GM19238 (cell line): ENCODE measurements at regions not wholly inside any gene's neighbourhood (a gene's known extent, or its start where the extent isn't known, plus 50 kb on each side); places are given as distances from the start of the nearest gene placed in this dataset.

ENCODE experiments used
- DNase-seq: peaks from one replicate; pipeline ENCODE4 v3.0.0; 2011; ENCODE audit warnings: low spot score; ENCODE audit not compliant: insufficient read length

GRCh38 chr10:83968052-83968451, 171.3 kb upstream of the GHITM start:
- DNase-seq, result no peak

DNA sequence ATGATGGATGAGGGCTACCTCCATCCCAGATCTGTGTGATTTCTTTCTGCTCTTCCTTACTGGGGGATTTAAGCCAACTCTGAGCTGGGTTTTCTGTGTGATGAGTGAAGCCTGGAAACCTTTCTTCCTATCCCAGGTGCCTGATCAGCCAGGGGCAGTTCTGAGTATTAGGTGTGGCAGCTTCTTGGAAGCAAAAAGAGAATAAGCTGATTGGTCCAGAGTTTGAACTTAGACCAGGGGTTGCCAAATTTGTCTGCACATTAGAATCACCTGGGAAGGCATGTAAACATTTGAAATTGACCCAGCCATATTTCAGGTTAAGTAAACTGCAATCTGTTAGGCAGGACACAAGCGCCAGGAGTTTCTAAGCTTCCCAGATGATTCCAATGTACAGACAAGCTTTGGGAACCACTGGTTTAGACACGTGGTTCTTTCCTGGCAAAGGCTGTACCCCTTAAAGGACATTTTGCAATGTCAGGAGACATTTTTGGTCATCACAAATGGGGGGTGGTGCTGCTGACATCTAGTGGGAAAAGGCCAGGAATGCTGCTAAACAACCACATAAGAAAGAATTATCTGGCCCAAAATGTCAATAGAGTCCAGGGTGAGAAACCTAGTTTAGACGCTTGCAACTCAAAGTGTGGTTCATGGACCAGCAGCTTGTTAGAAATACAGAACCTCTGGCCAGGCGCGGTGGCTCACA, 160.5 kb upstream of the GHITM start:
- DNase-seq, result no peak

GRCh38 chr10:83982812-83983211, 156.5 kb upstream of the GHITM start:
- DNase-seq, result no peak

GRCh38 chr10:83983578-83984255, 155.6 kb upstream of the GHITM start:
- DNase-seq, result no peak

GRCh38 chr10:83984256-83984640, 155.1 kb upstream of the GHITM start:
- DNase-seq, result no peak

- no peak for DNase-seq
Observed at GRCh38 chr10:83986800-83987199, 152.5 kb upstream of the GHITM start.

DNA sequence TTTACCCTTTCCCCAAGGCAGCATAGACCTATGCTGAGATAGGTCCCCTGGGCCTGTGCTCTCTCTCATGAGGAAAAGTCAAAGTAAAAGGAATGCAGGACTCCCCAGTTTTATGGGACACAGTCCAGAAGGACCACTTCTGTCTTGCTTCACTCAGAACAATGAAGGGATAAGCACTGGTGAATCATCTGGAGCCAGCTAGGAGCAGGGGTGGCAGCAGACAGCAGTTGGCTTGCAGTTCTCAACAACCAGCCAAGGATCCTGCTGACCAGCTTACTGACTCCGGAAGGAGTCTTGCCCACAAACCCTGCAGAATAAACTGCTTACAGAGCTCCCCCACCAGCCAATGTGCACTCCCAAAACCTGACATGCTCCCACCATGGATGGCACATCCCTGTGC, 152.1 kb upstream of the GHITM start:
- DNase-seq, result no peak

- DNase-seq, result no peak
Observed at GRCh38 chr10:83988435-83988834, 150.9 kb upstream of the GHITM start.

DNA sequence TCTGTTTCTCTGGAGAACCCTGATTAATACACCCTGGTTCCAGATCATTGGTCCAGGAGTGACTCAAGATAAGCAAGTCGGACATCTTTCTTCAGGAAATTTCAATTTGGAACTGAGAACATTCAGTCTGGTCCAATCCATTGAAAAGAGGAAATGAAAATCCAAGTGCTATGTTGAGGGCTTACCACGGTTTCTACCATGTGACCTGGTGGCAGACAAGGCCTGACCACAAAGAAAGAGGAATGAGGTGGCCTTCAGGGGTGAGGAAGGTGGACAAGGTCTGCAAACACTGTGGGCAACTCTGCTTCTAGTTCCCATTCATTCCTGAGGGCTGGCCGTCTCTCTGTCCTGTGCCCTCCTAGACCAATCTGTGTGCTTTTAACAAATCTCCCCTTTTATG, 149.2 kb upstream of the GHITM start:
- DNase-seq, result no peak

GRCh38 chr10:83991986-83992753, 147.1 kb upstream of the GHITM start:
- DNase-seq, result no peak

GRCh38 chr10:83994325-83994724, 145.0 kb upstream of the GHITM start:
- no peak for DNase-seq

GRCh38 chr10:83995738-83996331, 143.5 kb upstream of the GHITM start:
- no peak for DNase-seq

- DNase-seq, result no peak
Observed at GRCh38 chr10:84004221-84004620, 135.1 kb upstream of the GHITM start.

GRCh38 chr10:84005403-84005802, 133.9 kb upstream of the GHITM start:
- no peak for DNase-seq

- no peak for DNase-seq
Observed at GRCh38 chr10:84007482-84007881, 131.8 kb upstream of the GHITM start.

- DNase-seq, result no peak
Observed at GRCh38 chr10:84008878-84009277, 130.4 kb upstream of the GHITM start.

DNA sequence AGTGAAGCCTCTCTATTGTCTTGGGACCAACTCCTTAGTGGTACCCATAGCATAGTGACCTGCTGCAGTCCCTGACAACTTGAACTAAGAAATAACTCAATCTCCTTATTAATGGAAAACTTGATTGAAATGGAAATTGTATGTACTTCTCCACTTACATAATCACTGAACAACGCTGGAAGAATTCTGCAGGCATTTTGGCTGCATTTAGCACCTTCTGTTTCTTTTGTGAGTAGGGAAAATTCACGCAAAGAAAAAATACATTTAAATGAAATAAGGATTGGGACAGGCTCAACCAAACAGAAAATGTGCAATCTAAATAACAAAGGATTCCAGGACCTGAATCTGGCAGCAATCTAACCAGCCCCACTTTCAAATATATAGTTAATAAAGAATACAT, 126.9 kb upstream of the GHITM start:
- no peak for DNase-seq

DNA sequence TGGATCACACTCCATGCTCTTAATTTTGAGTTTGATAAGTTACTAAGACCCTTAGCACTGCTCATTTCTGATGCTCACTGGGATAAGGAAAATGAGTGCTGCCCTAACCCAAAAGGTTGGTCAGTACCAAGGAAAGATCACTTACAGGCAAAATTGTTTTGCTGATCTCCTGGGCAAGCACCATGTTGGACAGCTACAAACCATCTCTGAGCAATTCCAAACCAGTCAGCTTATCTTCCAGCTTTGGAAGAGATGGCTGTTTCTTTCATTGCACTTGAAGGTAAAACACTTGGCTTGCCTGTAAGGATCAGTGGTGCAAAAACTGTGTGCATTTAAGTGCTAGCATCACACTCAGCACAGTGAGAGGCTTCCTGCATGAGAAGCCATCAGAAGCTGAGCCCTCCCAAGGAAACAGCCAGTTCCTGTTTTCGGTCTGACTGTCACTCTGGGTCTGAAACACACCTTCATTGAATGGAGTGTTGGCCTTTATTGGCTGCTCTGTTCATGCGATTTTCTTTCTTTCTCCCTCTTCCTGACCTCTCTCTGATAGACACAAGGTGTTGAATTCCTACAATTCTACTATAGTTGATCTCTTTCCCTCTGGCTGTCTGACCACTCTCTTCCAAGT, 126.4 kb upstream of the GHITM start:
- peak; percentile 26 for DNase-seq

GRCh38 chr10:84015877-84016595, 123.3 kb upstream of the GHITM start:
- no peak for DNase-seq

GRCh38 chr10:84018826-84019225, 120.5 kb upstream of the GHITM start:
- no peak for DNase-seq
